Right lobe of liver (tissue), 6 donors: ENCODE measurements at regions not wholly inside any gene's neighbourhood (a gene's known extent, or its start where the extent isn't known, plus 50 kb on each side); places are given as distances from the start of the nearest gene placed in this dataset.
"Not testable (repeated sequence)": the region's sequence is repeated elsewhere in the genome, so short reads cannot be mapped to it uniquely, and the experiment has no call there.

Experiments
- ATAC-seq, 4 donors: fragments of 200-7000 bp; cut with Tn5 transposase; one replicate each; pipeline ENCODE4 v1.9.1; 2020; ENCODE audit warnings: mild to moderate bottlenecking in 4 of 4, moderate library complexity in 4 of 4
- DNase-seq, 3 donors: peaks; one replicate each; pipeline ENCODE4 v3.0.0-alpha.2; 2020
- H3K27ac ChIP-seq, 3 donors: fragments of 200-600 bp; one replicate each; pipeline ENCODE4 v1.8.0; 2022
- H3K27me3 ChIP-seq, 2 donors: fragments of 200-600 bp; one replicate each; pipeline ENCODE4 v1.8.0; 2022
- H3K36me3 ChIP-seq, 4 donors: fragments of 200-600 bp; sonication (generic) in 1 of 4; one replicate each; pipeline versions ENCODE4 v1.5.1 to v1.8.0; 2017 to 2022; ENCODE audit warnings: control low read depth in 1 of 4
- H3K4me1 ChIP-seq, 4 donors: fragments of 200-600 bp; sonication (generic) in 1 of 4; one replicate each; pipeline versions ENCODE4 v1.5.1 to v1.8.0; 2017 to 2022; ENCODE audit warnings: control low read depth in 1 of 4
- H3K4me3 ChIP-seq, 3 donors: fragments of 200-600 bp; one replicate each; pipeline ENCODE4 v1.8.0; 2022
- H3K9me3 ChIP-seq, 4 donors: fragments of 200-600 bp; sonication (generic) in 1 of 4; one replicate each; pipeline versions ENCODE4 v1.5.1 to v1.8.0; 2017 to 2022; ENCODE audit warnings: control low read depth in 1 of 4
- CTCF ChIP-seq, 4 donors: fragments of 200-600 bp in 3 of 4; fragments of 450-650 bp in 1 of 4; IDR thresholded peaks; one replicate each; pipeline versions ENCODE4 v1.5.1 to v1.8.0; 2016 to 2022; ENCODE audit warnings: antibody characterized with exemption in 4 of 4, mild to moderate bottlenecking in 2 of 4
- POLR2A ChIP-seq: fragments of 450-650 bp; IDR thresholded peaks from one replicate; pipeline ENCODE4 v1.6.1; 2017; ENCODE audit warnings: antibody characterized with exemption, mild to moderate bottlenecking
- WGBS: methylation state at CpG from one replicate; pipeline ENCODE4 v1.1.6; 2018; ENCODE audit warnings: low coverage, low lambda C conversion rate; ENCODE audit not compliant: insufficient coverage; ENCODE audit errors: missing lambda C conversion rate; 5-methylcytosine and 5-hydroxymethylcytosine counted together
- intact Hi-C, 2 donors: fragments of 100-400 bp; cut with DNase I; formaldehyde crosslinking; loops; one replicate each; pipeline versions ENCODE4 v1.11.2 to v1.14.1; 2022
- donor health status: DM: no; HTN: yes; CAD: no.
- donor health status: DM: no; HTN: no; CAD: no.
- donor health status: DM: no; HTN: no; CAD: no.
- donor health status: DM: no; HTN: yes; CAD: no.
- donor health status: DM: no; HTN: yes; CAD: no.

- intact Hi-C loops = no loop called here
- Histone ChIP-seq H3K9me3 (no peaks in the 10 kb centered on the region), H3K4me3 (no peak overlapping the region), H3K4me1 (no peaks in the 10 kb centered on the region), H3K27me3 (no peaks in the 10 kb centered on the region), H3K27ac (no peak overlapping the region), H3K36me3 (no peaks in the 10 kb centered on the region)
- TF ChIP-seq POLR2A = no peak
- no peak for TF ChIP-seq CTCF (IDR thresholded peaks at IDR 0.05)
- ATAC-seq (no peak), DNase-seq (no peak)
Measured at GRCh38 chr2:208892203-208892602, 485.6 kb downstream of the PTH2R start.

DNA sequence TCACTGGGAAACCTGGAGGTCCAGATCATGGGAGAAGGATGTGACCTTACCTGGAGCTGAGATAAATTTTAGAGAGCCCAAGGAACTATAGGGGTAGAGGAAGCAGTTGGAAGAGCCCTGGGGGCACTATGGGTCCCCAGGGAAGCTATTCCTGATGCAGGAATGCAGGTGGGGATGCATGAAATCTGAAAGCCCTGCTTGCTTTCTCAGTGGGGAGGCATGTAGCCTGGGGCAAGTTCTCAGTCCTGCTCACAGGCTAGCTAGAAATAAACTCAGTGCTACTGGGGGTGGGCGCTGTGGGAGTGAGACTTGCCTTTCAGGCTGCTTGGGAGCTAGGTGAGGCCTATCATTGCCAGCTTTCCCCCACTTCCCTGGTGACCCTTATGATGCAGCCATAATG is 499.7 kb downstream of the PTH2R start:
- Histone ChIP-seq H3K36me3 (no peaks in the 10 kb centered on the region), H3K27me3 (no peaks in the 10 kb centered on the region), H3K4me3 (no peak overlapping the region), H3K4me1 (no peaks in the 10 kb centered on the region), H3K9me3 (no peaks in the 10 kb centered on the region), H3K27ac (no peak overlapping the region)
- 80% methylated on average over 1 of the region's 1 CpG for WGBS
- TF ChIP-seq CTCF (IDR thresholded peaks at IDR 0.05) = no peak
- TF ChIP-seq POLR2A = no peak
- ATAC-seq (no peak), DNase-seq (no peak)
- intact Hi-C loops = no loop called here

DNA sequence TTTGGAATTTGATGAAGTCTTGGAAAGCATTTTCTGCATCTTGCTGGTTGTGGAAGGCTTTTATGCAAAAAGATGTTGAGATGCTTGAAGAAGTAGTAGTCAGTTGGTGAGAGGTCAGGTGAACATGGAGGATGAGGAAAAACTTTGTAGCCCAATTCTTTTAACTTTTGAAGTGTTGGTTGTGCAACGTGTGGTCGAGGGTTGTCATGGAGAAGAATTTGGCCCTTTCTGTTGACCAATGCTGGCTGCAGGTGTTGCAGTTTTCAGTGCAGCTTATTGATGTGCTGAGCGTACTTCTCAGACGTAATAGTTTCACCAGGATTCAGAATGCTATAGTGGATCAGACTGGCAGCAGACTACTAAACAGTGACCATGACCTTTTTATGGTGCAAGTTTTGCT is 508.4 kb upstream of the MAP2 start:
- Histone ChIP-seq H3K4me3 (no peak overlapping the region), H3K36me3 (no peaks in the 10 kb centered on the region), H3K4me1 (no peaks in the 10 kb centered on the region), H3K27me3 (no peaks in the 10 kb centered on the region), H3K9me3 (no peaks in the 10 kb centered on the region), H3K27ac (no peak overlapping the region)
- TF ChIP-seq POLR2A (no peak), CTCF (IDR thresholded peaks at IDR 0.05) (no peak)
- intact Hi-C loops = no loop called here
- no peak for DNase-seq
- ATAC-seq = no peak
- 53% methylated on average over 2 of the region's 4 CpGs for WGBS

GRCh38 chr2:208916881-208917280 is 507.0 kb upstream of the MAP2 start:
- intact Hi-C loops = no loop called here

GRCh38 chr2:208921358-208921757 is 502.5 kb upstream of the MAP2 start:
- ATAC-seq, H3K9me3 ChIP-seq, H3K4me1 ChIP-seq, H3K36me3 ChIP-seq, H3K27me3 ChIP-seq, DNase-seq, intact Hi-C loops, H3K27ac ChIP-seq, H3K4me3 ChIP-seq: not testable (repeated sequence)
- 80% methylated on average over 1 of the region's 1 CpG for WGBS

More at GRCh38 chr2:208916881-208917280, 507.0 kb upstream of the MAP2 start:
- ATAC-seq (no peak), DNase-seq (no peak)
- TF ChIP-seq CTCF (IDR thresholded peaks at IDR 0.05) = no peak
- no peak for TF ChIP-seq POLR2A
- H3K27ac ChIP-seq = no peak overlapping the region
- 34% methylated on average over 2 of the region's 2 CpGs for WGBS
- no peaks in the 10 kb centered on the region for H3K36me3 ChIP-seq
- no peaks in the 10 kb centered on the region for H3K4me1 ChIP-seq
- no peaks in the 10 kb centered on the region for H3K27me3 ChIP-seq
- H3K9me3 ChIP-seq = no peaks in the 10 kb centered on the region
- H3K4me3 ChIP-seq = no peak overlapping the region
